GM12878 (cell line): ENCODE measurements at regions not wholly inside any gene's neighbourhood (a gene's known extent, or its start where the extent isn't known, plus 50 kb on each side); places are given as distances from the start of the nearest gene placed in this dataset.

Source experiments
- ATAC-seq: fragments of 200-7000 bp; cut with Tn5 transposase; 3 replicates; pipeline ENCODE4 v1.9.1; 2020; ENCODE audit warnings: mild to moderate bottlenecking, moderate library complexity
- BruUV-seq: library from RNA; stranded (reverse); fragments of 400-500 nt; replicated peaks from 2 replicates; lab custom pipeline; 2021; lab: Mats Ljungman, UMichigan
- CTCF ChIA-PET: fragments of 300-600 bp; sonication (Branson Sonifier 250); formaldehyde crosslinking; extraction: SDS; loops from one replicate; lab custom pipeline; 2021; ENCODE audit warnings: inconsistent platforms; lab: Yijun Ruan, JAX
- POLR2A ChIA-PET: fragments of 350-600 bp; formaldehyde crosslinking; extraction: SDS; loops from one replicate; lab custom pipeline; 2021; ENCODE audit warnings: inconsistent platforms; lab: Charles Lee
- RAD21 ChIA-PET: fragments of 300-600 bp; sonication (Branson Sonifier 250); formaldehyde crosslinking; loops from one replicate; lab custom pipeline; 2023; ENCODE audit warnings: antibody characterized with exemption; ENCODE audit not compliant: unreplicated experiment; lab: Charles Lee
- SMC1A ChIA-PET: fragments of 300-600 bp; sonication (Branson Sonifier 250); formaldehyde crosslinking; loops from one replicate; lab custom pipeline; 2023; ENCODE audit not compliant: unreplicated experiment, uncharacterized antibody; lab: Charles Lee
- DNase-seq: peaks from one replicate; pipeline ENCODE4 v3.0.0-alpha.2; 2011; ENCODE audit warnings: low read depth, low spot score
- FAIRE-seq: peaks from 3 replicates; lab custom pipeline; 2011; peaks lifted over from hg19 to GRCh38; lab: Jason Lieb, UNC
- H2AFZ ChIP-seq: 2 replicates; pipeline ENCODE4 v1.6.0; 2011; ENCODE audit warnings: low read depth, low read length, control low read depth; ENCODE audit not compliant: control insufficient read depth
- H3K27ac ChIP-seq: 2 replicates; pipeline ENCODE4 v1.5.1; 2011; ENCODE audit warnings: control low read depth; ENCODE audit not compliant: control insufficient read depth, insufficient read depth
- H3K27me3 ChIP-seq, 2 experiments: replicated peaks in 1 of 2; 2 replicates each; pipeline versions ENCODE4 v1.6.0 to v1.6.1; 2011; ENCODE audit warnings: low read length in 1 of 2; ENCODE audit not compliant: control insufficient read depth in 2 of 2, insufficient read depth in 2 of 2
- H3K36me3 ChIP-seq, 2 experiments: 2 replicates each; pipeline ENCODE4 v1.5.1; 2011; ENCODE audit warnings: low read length in 1 of 2; ENCODE audit not compliant: control insufficient read depth in 2 of 2, insufficient read depth in 2 of 2
- H3K4me1 ChIP-seq: 2 replicates; pipeline ENCODE4 v1.6.1; 2011; ENCODE audit warnings: mild to moderate bottlenecking, low read length, moderate library complexity, mixed read lengths; ENCODE audit not compliant: control insufficient read depth, insufficient read depth
- H3K4me2 ChIP-seq: 2 replicates; pipeline ENCODE4 v1.6.0; 2011; ENCODE audit warnings: control low read depth; ENCODE audit not compliant: control insufficient read depth, insufficient read depth
- H3K4me3 ChIP-seq: fragments of 200-600 bp; sonication (generic); 2 replicates; pipeline ENCODE4 v1.5.1; 2016
- H3K79me2 ChIP-seq: 2 replicates; pipeline ENCODE4 v1.6.0; 2011; ENCODE audit warnings: low read length; ENCODE audit not compliant: control insufficient read depth, insufficient read depth
- H3K9ac ChIP-seq: 2 replicates; pipeline ENCODE4 v1.8.0; 2011; ENCODE audit warnings: low read length, control low read depth, mixed read lengths; ENCODE audit not compliant: control insufficient read depth, insufficient read depth
- H3K9me3 ChIP-seq: replicated peaks from 3 replicates; pipeline ENCODE4 v1.5.1; 2011; ENCODE audit warnings: mild to moderate bottlenecking, low read length; ENCODE audit not compliant: control insufficient read depth, insufficient read depth
- H4K20me1 ChIP-seq: 2 replicates; pipeline ENCODE4 v1.6.0; 2011; ENCODE audit not compliant: control insufficient read depth, insufficient read depth
- BACH1 ChIP-seq: fragments of 450-650 bp; IDR thresholded peaks from 2 replicates; pipeline ENCODE4 v1.6.1; 2017; ENCODE audit warnings: mild to moderate bottlenecking, borderline replicate concordance
- CBFB ChIP-seq: IDR thresholded peaks from 2 replicates; pipeline ENCODE4 v1.6.1; 2016; ENCODE audit warnings: antibody characterized with exemption, low read depth
- CREM ChIP-seq: IDR thresholded peaks from 2 replicates; pipeline ENCODE4 v1.6.1; 2014; ENCODE audit warnings: antibody characterized with exemption, low read depth
- E4F1 ChIP-seq: fragments of 450-650 bp; IDR thresholded peaks from 2 replicates; pipeline ENCODE4 v1.6.1; 2018; ENCODE audit warnings: borderline replicate concordance, mild to moderate bottlenecking; ENCODE audit not compliant: partially characterized antibody
- ETV6 ChIP-seq, 2 experiments: fragments of 450-650 bp in 1 of 2; IDR thresholded peaks in 1 of 2; conservative IDR thresholded peaks in 1 of 2; 2 replicates each; pipeline ENCODE4 v1.6.1; 2014; ENCODE audit warnings: antibody characterized with exemption in 1 of 2, borderline replicate concordance in 1 of 2, low read depth in 1 of 2, mild to moderate bottlenecking in 1 of 2, moderate library complexity in 1 of 2
- GATAD2B ChIP-seq: fragments of 450-650 bp; conservative IDR thresholded peaks from 2 replicates; pipeline ENCODE4 v1.6.1; 2017; ENCODE audit warnings: low read depth, mild to moderate bottlenecking, moderate library complexity
- HCFC1 ChIP-seq: fragments of 150-350 bp; IDR thresholded peaks from 2 replicates; pipeline ENCODE4 v1.6.1; 2014; ENCODE audit warnings: low read length
- MAX ChIP-seq: IDR thresholded peaks from 2 replicates; pipeline ENCODE4 v1.6.1; 2012; ENCODE audit warnings: low read depth, low read length, improper control_type of control experiment
- NR2F1 ChIP-seq: fragments of 450-650 bp; conservative IDR thresholded peaks from 2 replicates; pipeline ENCODE4 v1.6.1; 2017; ENCODE audit warnings: mild to moderate bottlenecking
- PAX5 ChIP-seq: IDR thresholded peaks from 2 replicates; pipeline ENCODE4 v1.6.1; 2011; ENCODE audit warnings: low read depth, low read length, borderline replicate concordance
- PML ChIP-seq: IDR thresholded peaks from 2 replicates; pipeline ENCODE4 v1.6.1; 2012; ENCODE audit warnings: low read length, inconsistent platforms
- POLR2AphosphoS2 ChIP-seq: IDR thresholded peaks from 2 replicates; pipeline ENCODE4 v1.6.1; 2011; ENCODE audit warnings: low read depth, mild to moderate bottlenecking, low read length, improper control_type of control experiment, moderate library complexity
- RFX5 ChIP-seq: IDR thresholded peaks from 2 replicates; pipeline ENCODE4 v1.6.1; 2011; ENCODE audit warnings: low read depth, low read length, improper control_type of control experiment
- SRF ChIP-seq, 2 experiments: IDR thresholded peaks; 2 replicates each; pipeline ENCODE4 v1.6.1; 2011; ENCODE audit warnings: low read depth in 2 of 2, low read length in 2 of 2, mild to moderate bottlenecking in 1 of 2, moderate library complexity in 1 of 2
- STAT3 ChIP-seq: IDR thresholded peaks from 2 replicates; pipeline ENCODE4 v1.6.1; 2011; ENCODE audit warnings: low read depth, low read length, improper control_type of control experiment
- ZBED1 ChIP-seq: IDR thresholded peaks from 2 replicates; pipeline ENCODE4 v1.6.1; 2016; ENCODE audit warnings: borderline replicate concordance
- WGBS: methylation state at CpG from one replicate; pipeline ENCODE4 v1.1.6; 2016; ENCODE audit warnings: low lambda C conversion rate; ENCODE audit not compliant: insufficient replicate concordance, insufficient coverage; ENCODE audit errors: missing lambda C conversion rate; 5-methylcytosine and 5-hydroxymethylcytosine counted together
- in situ Hi-C: fragments of 300-500 bp; cut with MboI; formaldehyde crosslinking; loops from 9 replicates; pipeline ENCODE4 v1.14.3; 2018; ENCODE audit warnings: mixed read lengths
- intact Hi-C: fragments of 100-400 bp; cut with micrococcal nuclease; formaldehyde crosslinking; loops from one replicate; pipeline ENCODE4 v1.14.2; 2022; ENCODE audit not compliant: unreplicated experiment

DNA sequence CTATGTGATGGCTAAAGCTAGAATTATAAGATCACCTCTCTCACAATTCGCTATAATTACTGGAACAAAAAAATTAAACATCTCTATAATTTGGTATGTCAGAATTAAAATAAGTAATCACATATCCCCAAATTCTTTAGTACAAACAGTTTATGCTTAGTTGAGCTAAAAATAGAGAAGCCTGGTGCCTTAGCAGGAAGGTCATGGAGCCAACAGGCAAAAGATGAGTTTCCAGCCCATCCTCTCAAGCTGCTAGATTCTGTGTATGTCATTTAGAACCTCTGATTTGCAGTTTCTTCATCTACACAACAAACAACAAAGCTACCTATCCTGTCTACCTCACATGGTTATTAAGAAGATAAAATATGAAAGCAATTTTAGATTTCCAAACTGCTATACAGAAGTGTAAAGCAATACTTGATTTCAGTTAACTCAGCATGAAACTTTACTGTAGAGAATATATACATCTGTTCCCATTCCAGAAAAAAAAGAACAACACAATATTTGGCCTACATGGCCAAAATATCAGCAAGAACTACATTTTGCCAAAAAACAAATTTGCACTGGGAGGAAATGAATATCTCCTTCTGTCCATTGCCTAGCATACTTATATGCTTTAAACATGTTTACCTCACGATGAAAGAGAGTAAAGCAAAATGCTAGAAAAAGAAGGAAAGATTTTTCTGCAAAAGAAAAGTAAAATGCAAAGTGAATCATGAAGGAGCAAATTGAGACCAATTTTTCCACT lies 294.0 kb upstream of the MIR17HG start:
- RAD21 ChIA-PET = interaction anchor here (1.2 kb wide), 1 partner anchor 24 kb away, joined by 4 read pairs; no protein-coding TSS in a partner anchor
- intact Hi-C loops (loop anchor here (10.0 kb wide), 1 partner anchor 459 kb away; no protein-coding TSS in a partner anchor), in situ Hi-C loops (no loop called here)
- FAIRE-seq (no peak), DNase-seq (no peak), ATAC-seq (no peak)
- CTCF ChIA-PET = interaction anchor here (0.6 kb wide), 1 partner anchor 61 kb away, joined by 3 read pairs; no protein-coding TSS in a partner anchor
- H3K36me3 ChIP-seq = no peaks in the 10 kb centered on the region
- H3K4me1 ChIP-seq = no peaks in the 10 kb centered on the region
- WGBS = 2% methylated on average over 2 of the region's 2 CpGs
- no peaks in the 10 kb centered on the region for H3K79me2 ChIP-seq
- H3K4me2 ChIP-seq = no peak overlapping the region
- H3K27me3 ChIP-seq = no peaks in the 10 kb centered on the region
- no peak overlapping the region for H3K4me3 ChIP-seq
- SMC1A ChIA-PET = interaction anchor here (1.4 to 2.0 kb wide), 2 partner anchors 10 to 14 kb away, joined by 3 to 7 read pairs; no protein-coding TSS in a partner anchor
- H3K27ac ChIP-seq = no peak overlapping the region
- no peaks in the 10 kb centered on the region for H4K20me1 ChIP-seq
- no peak for TF ChIP-seq SRF (IDR thresholded peaks at IDR 0.05; ENCODE audit: low read depth in 2 of 2, low read length in 2 of 2)
- TF ChIP-seq E4F1 = no peak
- no peak for TF ChIP-seq STAT3
- TF ChIP-seq RFX5 = no peak
- TF ChIP-seq PAX5 = no peak
- TF ChIP-seq CBFB = no peak
- no peak for TF ChIP-seq CREM
- no peak for TF ChIP-seq HCFC1
- no peak for TF ChIP-seq GATAD2B
- TF ChIP-seq PML = no peak
- TF ChIP-seq MAX = no peak
- TF ChIP-seq POLR2AphosphoS2 = no peak
- no peak for TF ChIP-seq BACH1
- TF ChIP-seq ETV6 (conservative IDR thresholded peaks at IDR 0.05 in 1 of 2, IDR thresholded peaks at IDR 0.05 in 1 of 2; ENCODE audit: borderline replicate concordance in 1 of 2, low read depth in 1 of 2) = no peak
- no peak for TF ChIP-seq ZBED1
- no peak for TF ChIP-seq NR2F1
- POLR2A ChIA-PET = no interaction called here
- H3K9ac ChIP-seq = no peak overlapping the region
- H3K9me3 ChIP-seq = no peaks in the 10 kb centered on the region; the same call in 2 of the 3 replicates
- BruUV-seq = no TSS peak
- no peak overlapping the region for H2AFZ ChIP-seq
